ENCODE measurements at regions not wholly inside any gene's neighbourhood (a gene's known extent, or its start where the extent isn't known, plus 50 kb on each side); places are given as distances from the start of the nearest gene placed in this dataset.

GRCh38 chr22:48270731-48271130 is 1508.3 kb downstream of the TBC1D22A start:
- no peak for DNase-seq (ENCODE audit: low read depth)

- no peak for DNase-seq (ENCODE audit: low read depth)
Measured at GRCh38 chr22:48268771-48269552, 1506.5 kb downstream of the TBC1D22A start.

- no peak for DNase-seq (ENCODE audit: low read depth)
Measured at GRCh38 chr22:48268293-48268692, 1505.8 kb downstream of the TBC1D22A start.

- DNase-seq (ENCODE audit: low read depth), result no peak
Measured at GRCh38 chr22:48267681-48268080, 1505.2 kb downstream of the TBC1D22A start.

GRCh38 chr22:48265000-48265625 is 1502.7 kb downstream of the TBC1D22A start:
- DNase-seq (ENCODE audit: low read depth), result no peak

GRCh38 chr22:48264586-48264985 is 1502.1 kb downstream of the TBC1D22A start:
- no peak for DNase-seq (ENCODE audit: low read depth)

GRCh38 chr22:48263791-48264351 is 1501.4 kb downstream of the TBC1D22A start:
- no peak for DNase-seq (ENCODE audit: low read depth)

GRCh38 chr22:48263431-48263765 is 1500.9 kb downstream of the TBC1D22A start:
- no peak for DNase-seq (ENCODE audit: low read depth)

- DNase-seq (ENCODE audit: low read depth), result no peak
Measured at GRCh38 chr22:48262596-48263430, 1500.4 kb downstream of the TBC1D22A start.

GRCh38 chr22:48261706-48262105 is 1499.3 kb downstream of the TBC1D22A start:
- DNase-seq (ENCODE audit: low read depth), result no peak

- no peak for DNase-seq (ENCODE audit: low read depth)
Measured at GRCh38 chr22:48261048-48261621, 1498.7 kb downstream of the TBC1D22A start.

GRCh38 chr22:48259991-48260670 is 1497.7 kb downstream of the TBC1D22A start:
- DNase-seq (ENCODE audit: low read depth), result no peak

- DNase-seq (ENCODE audit: low read depth), result no peak
Measured at GRCh38 chr22:48258811-48259210, 1496.4 kb downstream of the TBC1D22A start.

- DNase-seq (ENCODE audit: low read depth), result no peak
Measured at GRCh38 chr22:48258064-48258701, 1495.7 kb downstream of the TBC1D22A start.

- peak; percentile 1 for DNase-seq (ENCODE audit: low read depth)
Measured at GRCh38 chr22:48257685-48258055, 1495.2 kb downstream of the TBC1D22A start.

GRCh38 chr22:48256776-48257684 is 1494.6 kb downstream of the TBC1D22A start:
- DNase-seq (ENCODE audit: low read depth), result no peak

GRCh38 chr22:48256041-48256739 is 1493.7 kb downstream of the TBC1D22A start:
- no peak for DNase-seq (ENCODE audit: low read depth)

GRCh38 chr22:48254311-48254873 is 1491.9 kb downstream of the TBC1D22A start:
- no peak for DNase-seq (ENCODE audit: low read depth)

- no peak for DNase-seq (ENCODE audit: low read depth)
Measured at GRCh38 chr22:48253573-48253972, 1491.1 kb downstream of the TBC1D22A start.

Data from GM04503 (cell line).